ENCODE measurements at regions not wholly inside any gene's neighbourhood (a gene's known extent, or its start where the extent isn't known, plus 50 kb on each side); places are given as distances from the start of the nearest gene placed in this dataset.

DNA sequence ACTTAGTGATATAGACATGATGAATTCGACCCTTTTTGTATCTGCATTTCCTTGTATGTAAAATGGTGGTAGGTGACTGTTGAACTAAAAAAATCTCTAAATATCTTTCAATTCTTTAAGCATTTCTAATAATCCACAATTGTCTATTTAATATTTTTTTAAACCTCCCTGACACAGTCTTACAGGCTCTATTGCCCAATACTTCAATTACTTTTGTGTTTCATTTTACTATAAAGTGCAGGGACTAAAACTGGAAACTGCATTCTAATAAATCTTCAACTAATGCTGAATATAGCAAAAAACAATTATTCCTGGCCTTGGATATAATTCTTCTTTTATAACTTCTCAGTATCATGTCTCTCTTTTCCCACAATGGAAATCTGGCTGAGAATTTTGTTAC is 202.7 kb upstream of the PIK3R1 start:
- intact Hi-C loops (cut with micrococcal nuclease), result no loop called here
- Mint-ChIP-seq H3K4me3 (no peak overlapping the region), H3K9me3 (peaks cover 9% of the 10 kb centered on the region), H3K4me1 (ENCODE audit: low read depth) (peaks cover 16% of the 10 kb centered on the region), H3K27ac (no peak overlapping the region), H3K27me3 (no peaks in the 10 kb centered on the region), H3K36me3 (ENCODE audit: low read depth) (no peaks in the 10 kb centered on the region)

DNA sequence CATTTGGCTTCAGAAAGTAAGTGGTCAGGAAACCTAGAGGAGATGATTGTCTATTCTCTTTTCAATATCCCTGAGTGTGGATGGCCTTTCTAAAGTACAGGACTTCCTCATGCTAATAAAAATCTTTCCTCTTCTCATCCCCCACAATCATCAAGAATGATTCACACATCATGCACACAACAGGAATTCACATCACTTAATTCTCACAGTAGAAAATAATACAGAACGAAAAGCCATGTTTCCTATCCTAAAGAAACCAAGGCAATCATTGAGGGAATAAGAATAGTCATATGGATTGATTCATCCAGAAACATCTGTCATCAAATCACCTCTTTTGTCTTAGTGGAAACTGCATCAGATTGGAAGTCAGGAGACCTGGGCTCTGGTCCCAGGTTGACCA is 203.1 kb upstream of the PIK3R1 start:
- Mint-ChIP-seq H3K4me3 (no peak overlapping the region), H3K36me3 (ENCODE audit: low read depth) (no peaks in the 10 kb centered on the region), H3K4me1 (ENCODE audit: low read depth) (peaks cover 16% of the 10 kb centered on the region), H3K27me3 (no peaks in the 10 kb centered on the region), H3K27ac (no peak overlapping the region), H3K9me3 (peaks cover 9% of the 10 kb centered on the region)
- intact Hi-C loops (cut with micrococcal nuclease), result no loop called here

DNA sequence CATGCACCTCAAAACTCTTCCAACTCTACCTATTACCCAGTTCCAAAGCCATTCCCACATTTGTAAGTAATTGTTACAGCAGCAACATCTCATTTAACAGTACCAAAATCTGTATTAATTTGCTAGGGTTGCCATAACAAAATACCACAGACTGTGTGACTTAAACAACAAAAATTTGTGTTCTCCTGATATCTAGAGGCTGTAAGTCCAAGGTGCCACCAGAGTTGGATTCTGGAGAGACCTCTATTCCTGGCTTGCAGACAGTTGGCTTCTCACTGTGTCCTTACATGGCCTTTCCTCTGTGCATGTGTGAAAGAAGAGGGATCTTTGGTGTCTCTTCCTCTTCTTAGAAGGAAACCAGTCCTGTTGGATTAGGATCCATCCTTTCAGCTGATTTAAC is 203.8 kb upstream of the PIK3R1 start:
- H3K4me1 Mint-ChIP-seq (ENCODE audit: low read depth), result peaks cover 16% of the 10 kb centered on the region
- H3K4me3 Mint-ChIP-seq, result no peak overlapping the region
- no peak overlapping the region for H3K27ac Mint-ChIP-seq
- no peaks in the 10 kb centered on the region for H3K27me3 Mint-ChIP-seq
- no peaks in the 10 kb centered on the region for H3K36me3 Mint-ChIP-seq (ENCODE audit: low read depth)
- peaks cover 9% of the 10 kb centered on the region for H3K9me3 Mint-ChIP-seq
- intact Hi-C loops (cut with micrococcal nuclease), result no loop called here

GRCh38 chr5:68011259-68011760 is 204.2 kb upstream of the PIK3R1 start:
- Mint-ChIP-seq H3K4me1 (ENCODE audit: low read depth) (peaks cover 16% of the 10 kb centered on the region), H3K4me3 (no peak overlapping the region), H3K27me3 (no peaks in the 10 kb centered on the region), H3K27ac (no peak overlapping the region), H3K36me3 (ENCODE audit: low read depth) (no peaks in the 10 kb centered on the region), H3K9me3 (peaks cover 9% of the 10 kb centered on the region)
- intact Hi-C loops (cut with micrococcal nuclease), result no loop called here

- intact Hi-C loops (cut with micrococcal nuclease), result no loop called here
- Mint-ChIP-seq H3K27ac (no peak overlapping the region), H3K36me3 (ENCODE audit: low read depth) (no peaks in the 10 kb centered on the region), H3K27me3 (no peaks in the 10 kb centered on the region), H3K9me3 (peaks cover 9% of the 10 kb centered on the region), H3K4me1 (ENCODE audit: low read depth) (peaks cover 20% of the 10 kb centered on the region), H3K4me3 (no peak overlapping the region)
Observed at GRCh38 chr5:68010740-68011139, 204.8 kb upstream of the PIK3R1 start.

GRCh38 chr5:68007451-68007850 is 208.1 kb upstream of the PIK3R1 start:
- H3K4me1 Mint-ChIP-seq (ENCODE audit: low read depth), result peaks cover 29% of the 10 kb centered on the region
- no peaks in the 10 kb centered on the region for H3K9me3 Mint-ChIP-seq
- H3K4me3 Mint-ChIP-seq, result no peak overlapping the region
- H3K27me3 Mint-ChIP-seq, result no peaks in the 10 kb centered on the region
- no peaks in the 10 kb centered on the region for H3K36me3 Mint-ChIP-seq (ENCODE audit: low read depth)
- intact Hi-C loops (cut with micrococcal nuclease), result no loop called here
- H3K27ac Mint-ChIP-seq, result no peak overlapping the region

DNA sequence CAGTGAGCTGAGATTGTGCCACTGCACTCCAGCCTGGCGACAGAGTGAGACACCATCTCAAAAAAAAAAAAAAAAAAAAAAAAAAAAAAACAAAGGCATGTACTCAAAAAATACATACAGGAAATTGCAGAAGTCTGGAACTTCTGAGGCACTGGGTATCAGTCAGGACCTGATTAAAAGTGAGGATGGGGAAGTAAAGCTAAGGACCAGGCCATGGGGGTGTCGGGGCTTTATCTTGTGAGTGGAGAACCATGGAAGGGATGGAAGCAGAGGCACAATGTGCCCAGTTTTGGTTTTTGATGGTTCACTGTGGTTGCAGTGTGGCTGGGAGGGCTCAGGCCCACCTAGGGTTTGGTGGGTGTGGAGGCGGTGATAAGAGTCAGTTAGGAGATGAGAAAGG is 212.7 kb upstream of the PIK3R1 start:
- Mint-ChIP-seq H3K27ac (no peak overlapping the region), H3K27me3 (no peaks in the 10 kb centered on the region), H3K4me1 (ENCODE audit: low read depth) (peaks cover 34% of the 10 kb centered on the region), H3K4me3 (no peak overlapping the region), H3K36me3 (ENCODE audit: low read depth) (no peaks in the 10 kb centered on the region), H3K9me3 (peaks cover 9% of the 10 kb centered on the region)
- intact Hi-C loops (cut with micrococcal nuclease), result loop anchor here (5.0 kb wide), 1 partner anchor 39 kb away; no protein-coding TSS in a partner anchor

DNA sequence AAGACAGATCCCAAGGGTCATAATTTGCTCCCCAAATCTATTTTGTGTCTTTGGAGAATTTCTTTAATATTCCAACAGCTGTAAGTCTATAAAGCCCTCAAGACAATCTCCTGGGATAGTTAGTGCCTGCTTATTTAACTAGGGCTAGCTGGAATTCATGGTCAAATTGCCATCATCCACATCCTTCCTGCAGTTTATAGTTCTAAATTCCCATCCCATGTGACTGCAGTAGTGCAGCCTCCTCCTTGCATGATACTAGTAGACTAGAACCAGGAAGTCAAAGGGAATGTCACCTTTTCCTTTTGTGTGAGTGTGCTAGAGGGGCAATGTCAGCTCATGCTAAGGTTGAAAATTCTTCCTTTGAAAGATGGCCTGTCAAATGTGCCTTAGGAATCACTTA is 214.8 kb upstream of the PIK3R1 start:
- intact Hi-C loops (cut with micrococcal nuclease), result loop anchor here (5.0 kb wide), 1 partner anchor 41 kb away; no protein-coding TSS in a partner anchor
- H3K27ac Mint-ChIP-seq, result no peak overlapping the region
- no peaks in the 10 kb centered on the region for H3K36me3 Mint-ChIP-seq (ENCODE audit: low read depth)
- peaks cover 9% of the 10 kb centered on the region for H3K9me3 Mint-ChIP-seq
- H3K4me1 Mint-ChIP-seq (ENCODE audit: low read depth), result peaks cover 38% of the 10 kb centered on the region
- no peaks in the 10 kb centered on the region for H3K27me3 Mint-ChIP-seq
- H3K4me3 Mint-ChIP-seq, result no peak overlapping the region

- H3K36me3 Mint-ChIP-seq (ENCODE audit: low read depth), result no peaks in the 10 kb centered on the region
- H3K9me3 Mint-ChIP-seq, result peaks cover 9% of the 10 kb centered on the region
- intact Hi-C loops (cut with micrococcal nuclease), result loop anchor here (1.0 kb wide), 1 partner anchor 217 kb away; no protein-coding TSS in a partner anchor
- peak overlapping the region; percentile 91 for H3K27ac Mint-ChIP-seq
- peaks cover 31% of the 10 kb centered on the region for H3K4me1 Mint-ChIP-seq (ENCODE audit: low read depth)
- no peak overlapping the region for H3K4me3 Mint-ChIP-seq
- H3K27me3 Mint-ChIP-seq, result no peaks in the 10 kb centered on the region
Observed at GRCh38 chr5:67999391-67999790, 216.2 kb upstream of the PIK3R1 start.

DNA sequence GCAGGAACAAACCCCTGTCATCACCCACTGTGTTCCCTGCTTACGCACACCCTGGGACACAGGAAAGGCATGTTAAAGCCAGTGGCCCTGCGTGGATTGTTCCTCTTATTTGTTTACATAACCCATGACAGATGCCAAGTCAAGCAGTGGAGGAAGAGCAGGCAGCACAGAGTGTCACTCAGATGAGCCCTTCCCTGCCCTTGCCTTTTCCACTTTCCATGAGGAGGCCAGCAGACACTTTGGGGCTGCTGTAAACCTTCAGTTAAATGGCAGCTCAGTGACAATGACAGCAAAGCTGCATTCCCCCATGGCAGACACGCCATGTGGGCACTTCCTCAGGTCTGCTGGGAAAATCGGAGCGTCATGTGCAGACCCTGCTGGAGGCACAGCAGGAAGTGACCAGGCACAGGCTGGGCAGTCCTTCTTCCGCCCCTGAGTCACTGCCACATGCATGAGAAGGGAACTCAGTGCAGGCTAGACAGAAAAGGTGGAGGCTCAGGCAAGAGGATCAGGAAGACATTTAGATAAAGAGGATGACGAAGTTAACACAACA is 216.8 kb upstream of the PIK3R1 start:
- Mint-ChIP-seq H3K27me3 (no peaks in the 10 kb centered on the region), H3K27ac (peak overlapping the region; percentile 91), H3K4me1 (ENCODE audit: low read depth) (peaks cover 31% of the 10 kb centered on the region), H3K9me3 (peaks cover 15% of the 10 kb centered on the region), H3K4me3 (peak overlapping the region; percentile 11), H3K36me3 (ENCODE audit: low read depth) (no peaks in the 10 kb centered on the region)
- intact Hi-C loops (cut with micrococcal nuclease), result loop anchor here (1.0 kb wide), 1 partner anchor 218 kb away; no protein-coding TSS in a partner anchor

GRCh38 chr5:67997892-67998457 is 217.6 kb upstream of the PIK3R1 start:
- no peaks in the 10 kb centered on the region for H3K36me3 Mint-ChIP-seq (ENCODE audit: low read depth)
- intact Hi-C loops (cut with micrococcal nuclease), result no loop called here
- H3K27ac Mint-ChIP-seq, result peak overlapping the region; percentile 91
- H3K27me3 Mint-ChIP-seq, result no peaks in the 10 kb centered on the region
- H3K4me1 Mint-ChIP-seq (ENCODE audit: low read depth), result peaks cover 28% of the 10 kb centered on the region
- H3K9me3 Mint-ChIP-seq, result peaks cover 17% of the 10 kb centered on the region
- no peak overlapping the region for H3K4me3 Mint-ChIP-seq

- H3K27ac Mint-ChIP-seq, result peak overlapping the region; percentile 42
- no peak overlapping the region for H3K4me3 Mint-ChIP-seq
- peaks cover 17% of the 10 kb centered on the region for H3K9me3 Mint-ChIP-seq
- peaks cover 20% of the 10 kb centered on the region for H3K4me1 Mint-ChIP-seq (ENCODE audit: low read depth)
- H3K36me3 Mint-ChIP-seq (ENCODE audit: low read depth), result no peaks in the 10 kb centered on the region
- H3K27me3 Mint-ChIP-seq, result no peaks in the 10 kb centered on the region
- intact Hi-C loops (cut with micrococcal nuclease), result no loop called here
Observed at GRCh38 chr5:67997148-67997547, 218.4 kb upstream of the PIK3R1 start.

- Mint-ChIP-seq H3K9me3 (peaks cover 17% of the 10 kb centered on the region), H3K36me3 (ENCODE audit: low read depth) (no peaks in the 10 kb centered on the region), H3K27ac (peak overlapping the region; percentile 42), H3K4me1 (ENCODE audit: low read depth) (peaks cover 19% of the 10 kb centered on the region), H3K27me3 (no peaks in the 10 kb centered on the region), H3K4me3 (no peak overlapping the region)
- intact Hi-C loops (cut with micrococcal nuclease), result no loop called here
Observed at GRCh38 chr5:67996596-67996995, 219.0 kb upstream of the PIK3R1 start.

DNA sequence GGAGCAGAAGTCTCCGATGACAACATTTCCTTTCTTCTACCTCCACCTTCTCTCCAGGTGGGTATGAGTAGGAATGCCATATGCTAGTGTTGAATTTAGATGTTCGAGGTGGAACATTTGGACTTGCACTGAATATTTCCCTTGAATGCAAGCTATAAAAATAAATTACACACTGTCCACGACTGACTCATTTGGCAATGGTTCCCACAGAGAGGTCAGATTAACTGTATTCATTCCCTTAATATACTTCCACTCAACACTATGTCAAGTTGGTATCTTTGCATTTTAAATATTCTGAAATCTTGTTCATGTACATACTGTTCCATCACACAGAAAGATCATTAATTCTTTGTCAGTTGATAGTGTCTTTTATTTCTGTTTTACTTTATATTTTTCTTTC is 222.6 kb upstream of the PIK3R1 start:
- Mint-ChIP-seq H3K36me3 (ENCODE audit: low read depth) (no peaks in the 10 kb centered on the region), H3K9me3 (peaks cover 17% of the 10 kb centered on the region), H3K27ac (no peak overlapping the region), H3K27me3 (no peaks in the 10 kb centered on the region), H3K4me1 (ENCODE audit: low read depth) (peaks cover 26% of the 10 kb centered on the region), H3K4me3 (no peak overlapping the region)
- intact Hi-C loops (cut with micrococcal nuclease), result no loop called here

DNA sequence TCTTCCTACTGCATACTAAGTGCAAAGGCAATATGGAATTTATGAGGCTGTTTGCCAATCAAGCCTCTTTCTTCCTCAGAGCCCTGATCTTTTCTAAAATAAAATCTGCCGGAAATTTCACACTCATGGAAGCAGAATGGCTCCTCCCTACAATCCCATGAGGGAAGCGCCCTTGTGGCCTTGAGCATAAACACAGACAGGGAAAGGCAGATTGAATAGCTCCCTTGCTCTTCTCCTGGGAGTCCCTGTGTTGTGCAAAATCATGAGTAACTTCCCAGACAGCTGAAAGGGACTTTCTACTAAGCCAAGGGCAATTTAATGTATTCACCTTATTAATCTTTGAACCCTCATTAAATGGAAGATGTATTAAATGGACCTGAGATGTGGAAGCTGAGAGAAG is 226.1 kb upstream of the PIK3R1 start:
- no peaks in the 10 kb centered on the region for H3K36me3 Mint-ChIP-seq (ENCODE audit: low read depth)
- peaks cover 17% of the 10 kb centered on the region for H3K9me3 Mint-ChIP-seq
- intact Hi-C loops (cut with micrococcal nuclease), result no loop called here
- no peak overlapping the region for H3K4me3 Mint-ChIP-seq
- H3K27ac Mint-ChIP-seq, result no peak overlapping the region
- peaks cover 18% of the 10 kb centered on the region for H3K4me1 Mint-ChIP-seq (ENCODE audit: low read depth)
- no peaks in the 10 kb centered on the region for H3K27me3 Mint-ChIP-seq
